ENCODE measurements at regions not wholly inside any gene's neighbourhood (a gene's known extent, or its start where the extent isn't known, plus 50 kb on each side); places are given as distances from the start of the nearest gene placed in this dataset.

DNA sequence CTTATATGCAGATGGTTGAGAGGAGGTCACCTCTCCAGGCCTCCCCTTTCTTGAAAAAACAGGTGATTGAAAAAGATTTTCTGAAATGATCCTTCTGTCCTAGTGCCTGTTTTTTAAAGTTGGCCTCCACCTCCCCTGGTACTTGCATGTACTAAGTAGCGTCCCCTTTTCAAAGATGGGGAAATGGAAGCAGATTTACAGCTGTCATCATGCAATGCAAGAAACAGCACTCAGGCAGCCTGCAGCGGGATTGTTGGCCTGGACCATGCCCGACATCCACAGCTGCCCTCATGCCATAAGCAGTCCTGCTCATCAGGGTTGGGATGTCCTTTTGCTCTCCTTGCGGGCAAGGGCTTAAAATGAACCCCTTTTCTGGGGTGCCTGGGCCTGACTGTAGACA, 127.2 kb upstream of the MGMT start:
- in situ Hi-C loops (cut with MboI; ENCODE audit: low sequenced_read_pairs), result no loop called here

DNA sequence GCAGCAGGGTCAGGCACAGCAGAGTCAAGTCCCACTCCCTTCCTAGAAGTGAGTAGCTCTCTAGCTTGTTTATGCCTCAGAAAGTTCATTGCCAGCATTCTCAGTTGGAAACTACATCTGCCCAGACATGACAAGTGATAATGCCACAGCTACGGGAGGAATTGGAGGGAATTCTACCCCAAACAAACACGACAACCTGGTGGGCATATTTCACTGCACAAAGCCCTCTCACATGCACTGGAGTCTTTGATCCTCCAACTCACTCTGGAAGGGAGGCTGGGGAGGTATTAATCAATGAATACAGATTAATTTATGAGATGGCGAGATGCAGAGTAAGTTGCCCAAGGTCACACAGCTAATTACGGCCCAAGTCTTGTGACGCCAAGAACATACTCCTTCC, 126.0 kb upstream of the MGMT start:
- in situ Hi-C loops (cut with MboI; ENCODE audit: low sequenced_read_pairs), result no loop called here

GRCh38 chr10:129342385-129342784, 124.7 kb upstream of the MGMT start:
- in situ Hi-C loops (cut with MboI; ENCODE audit: low sequenced_read_pairs), result no loop called here

- in situ Hi-C loops (cut with MboI; ENCODE audit: low sequenced_read_pairs), result no loop called here
These were observed 123.9 kb upstream of the MGMT start for GRCh38 chr10:129343141-129343540.

DNA sequence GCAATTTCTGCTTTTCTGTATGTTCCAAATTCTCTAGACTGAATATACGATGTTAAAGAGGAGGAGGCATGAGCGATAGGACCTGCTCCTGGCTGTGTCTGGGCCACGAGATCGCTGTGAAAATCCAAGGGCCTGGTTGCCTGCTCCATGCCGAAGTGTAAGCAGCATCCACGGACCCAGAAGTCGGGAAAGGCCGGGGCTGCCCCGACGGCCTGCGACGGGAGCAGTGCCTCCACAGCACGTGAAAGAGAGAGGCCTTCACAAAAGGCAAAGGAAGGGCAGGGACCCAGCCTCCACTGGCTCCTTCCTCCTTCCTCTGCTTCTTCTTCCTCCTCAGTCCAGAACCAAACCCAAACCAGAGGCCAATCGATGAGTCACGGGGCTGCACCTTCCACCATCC, 122.9 kb upstream of the MGMT start:
- in situ Hi-C loops (cut with MboI; ENCODE audit: low sequenced_read_pairs), result no loop called here

- in situ Hi-C loops (cut with MboI; ENCODE audit: low sequenced_read_pairs), result no loop called here
These were observed 122.2 kb upstream of the MGMT start for GRCh38 chr10:129344731-129345355.

- in situ Hi-C loops (cut with MboI; ENCODE audit: low sequenced_read_pairs), result no loop called here
These were observed 121.3 kb upstream of the MGMT start for GRCh38 chr10:129345763-129346162.

GRCh38 chr10:129350690-129351089, 116.4 kb upstream of the MGMT start:
- in situ Hi-C loops (cut with MboI; ENCODE audit: low sequenced_read_pairs), result no loop called here

GRCh38 chr10:129353101-129353500, 113.9 kb upstream of the MGMT start:
- in situ Hi-C loops (cut with MboI; ENCODE audit: low sequenced_read_pairs), result no loop called here

- in situ Hi-C loops (cut with MboI; ENCODE audit: low sequenced_read_pairs), result no loop called here
These were observed 107.0 kb upstream of the MGMT start for GRCh38 chr10:129360046-129360445.

DNA sequence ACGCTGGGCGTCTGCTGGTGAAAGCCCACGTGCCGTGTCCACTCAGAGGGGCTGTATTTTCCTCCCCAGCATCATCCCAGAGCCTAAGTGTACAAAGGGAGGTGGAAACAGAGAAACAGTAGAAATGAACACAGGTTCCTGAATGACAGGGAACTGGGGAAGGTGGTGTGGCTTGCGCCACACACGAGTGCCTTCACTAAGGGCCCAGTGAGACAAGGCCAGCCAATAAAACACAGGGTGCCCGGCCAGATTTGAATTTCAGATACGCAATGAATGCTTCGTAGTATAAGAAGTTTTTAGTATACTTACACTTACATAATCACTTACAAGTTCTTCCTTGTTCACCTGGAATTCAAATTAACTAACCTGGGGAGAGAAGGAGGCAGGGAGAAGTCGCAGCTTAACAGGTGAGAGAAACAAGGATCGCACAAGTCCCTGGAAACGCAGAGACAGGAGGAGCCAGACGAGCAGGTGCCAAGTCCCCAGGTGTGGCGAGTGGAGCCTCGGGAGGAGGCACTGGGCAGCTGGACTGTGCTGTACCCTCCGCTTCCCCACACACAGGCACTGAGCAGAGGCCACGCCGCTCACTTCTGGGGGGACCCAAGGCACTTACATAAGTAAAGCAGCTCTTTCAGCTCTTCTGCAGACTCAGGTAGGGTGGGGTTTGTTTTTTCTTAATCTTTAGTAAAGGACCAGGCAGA, 105.2 kb upstream of the MGMT start:
- in situ Hi-C loops (cut with MboI; ENCODE audit: low sequenced_read_pairs), result no loop called here

DNA sequence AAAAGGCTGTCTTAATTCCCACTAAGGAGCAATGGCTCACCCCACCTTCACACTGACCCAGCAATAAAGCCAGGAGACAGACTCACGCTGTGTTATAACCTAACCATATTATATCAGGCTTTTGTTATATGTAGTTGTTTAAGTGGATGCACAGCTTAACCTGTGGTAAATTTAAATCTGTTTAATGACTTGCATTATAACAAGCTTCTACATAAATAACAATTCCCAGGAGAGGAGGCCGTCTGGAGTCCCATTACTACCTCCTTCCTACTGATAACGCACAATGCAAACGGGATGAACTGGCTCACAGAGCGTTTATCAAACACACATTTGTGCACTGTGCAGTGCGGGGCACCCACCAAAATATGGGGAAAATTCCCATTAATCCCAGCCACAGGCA, 102.1 kb upstream of the MGMT start:
- in situ Hi-C loops (cut with MboI; ENCODE audit: low sequenced_read_pairs), result no loop called here

GRCh38 chr10:129365767-129366402, 101.2 kb upstream of the MGMT start:
- in situ Hi-C loops (cut with MboI; ENCODE audit: low sequenced_read_pairs), result no loop called here

DNA sequence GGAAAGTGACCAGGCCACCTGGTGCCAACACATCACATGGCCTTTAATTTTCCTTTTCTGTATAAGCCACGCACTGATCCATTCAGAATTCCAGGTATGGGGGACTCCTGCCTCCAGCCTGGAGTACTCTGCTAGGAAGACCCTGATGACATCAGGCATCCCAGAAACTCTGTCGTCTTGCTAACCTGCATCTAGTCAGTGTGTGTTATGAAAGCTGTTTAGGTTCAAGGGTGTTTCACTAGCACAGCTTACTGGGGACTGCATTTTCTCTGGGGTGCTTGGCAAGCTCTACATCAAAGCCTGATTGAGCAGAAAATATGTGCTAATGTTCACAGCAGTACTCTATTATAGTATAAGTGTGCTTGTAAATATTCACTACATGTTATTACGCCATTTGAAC, 100.6 kb upstream of the MGMT start:
- in situ Hi-C loops (cut with MboI; ENCODE audit: low sequenced_read_pairs), result no loop called here

GRCh38 chr10:129369566-129369965, 97.5 kb upstream of the MGMT start:
- in situ Hi-C loops (cut with MboI; ENCODE audit: low sequenced_read_pairs), result no loop called here

GRCh38 chr10:129371541-129371940, 95.5 kb upstream of the MGMT start:
- in situ Hi-C loops (cut with MboI; ENCODE audit: low sequenced_read_pairs), result no loop called here

DNA sequence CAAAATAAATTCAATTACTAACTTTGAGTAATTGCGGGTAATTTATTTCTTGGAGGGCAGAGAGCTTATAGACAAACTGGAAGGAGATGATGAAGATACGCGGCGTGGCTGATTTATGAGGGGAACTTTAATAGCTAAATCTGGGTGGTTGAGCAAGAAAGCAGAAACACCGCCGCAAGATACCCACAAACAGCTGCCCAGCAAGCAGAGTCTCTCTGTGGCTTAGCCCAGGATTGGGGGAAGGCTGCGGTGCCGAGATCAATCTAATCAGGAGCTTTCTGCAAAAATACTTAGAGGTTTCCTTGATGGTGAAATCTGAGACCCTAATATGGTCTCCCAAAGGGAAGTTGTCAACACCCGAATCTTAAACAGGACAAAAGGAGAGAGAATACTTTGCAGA, 94.9 kb upstream of the MGMT start:
- in situ Hi-C loops (cut with MboI; ENCODE audit: low sequenced_read_pairs), result no loop called here

DNA sequence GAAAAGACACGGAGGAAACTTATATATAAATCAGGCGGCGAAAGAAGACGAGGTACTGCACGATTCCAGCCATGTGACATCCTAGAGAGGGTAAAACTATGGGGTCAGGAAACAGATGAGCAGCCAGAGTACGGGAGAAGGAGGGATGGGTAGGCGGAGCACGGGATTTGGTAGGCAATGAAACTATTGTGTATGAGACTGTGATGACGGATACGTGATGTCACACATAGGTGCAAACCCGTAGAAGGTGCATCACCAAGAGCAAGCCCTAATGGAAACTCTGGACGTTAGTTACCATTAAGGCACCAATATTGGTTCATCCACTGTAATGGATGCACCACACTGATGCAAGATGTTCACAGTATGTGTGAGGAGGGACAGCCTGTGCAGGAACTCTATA, 93.8 kb upstream of the MGMT start:
- in situ Hi-C loops (cut with MboI; ENCODE audit: low sequenced_read_pairs), result no loop called here

GRCh38 chr10:129373718-129374117, 93.3 kb upstream of the MGMT start:
- in situ Hi-C loops (cut with MboI; ENCODE audit: low sequenced_read_pairs), result no loop called here

DNA sequence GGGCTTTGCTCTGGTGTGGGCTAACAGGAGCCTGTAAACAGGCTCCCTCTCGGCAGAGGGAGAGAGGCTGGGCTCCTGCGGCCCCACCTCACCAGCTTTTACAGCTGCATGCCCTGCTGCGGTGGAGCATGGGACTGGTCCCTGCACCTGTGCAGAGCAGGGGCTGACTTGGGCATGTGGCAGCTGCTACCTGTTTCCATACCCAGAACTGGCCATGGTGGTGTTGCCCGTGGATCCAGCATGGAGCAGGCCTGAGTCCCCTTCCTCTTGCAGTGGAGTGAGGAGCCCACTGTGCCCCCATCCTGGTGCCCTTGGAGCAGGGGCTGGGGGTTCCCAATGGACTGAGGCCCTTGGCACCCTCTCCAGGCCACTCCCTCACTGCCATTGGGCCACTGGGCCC, 91.9 kb upstream of the MGMT start:
- in situ Hi-C loops (cut with MboI; ENCODE audit: low sequenced_read_pairs), result no loop called here

DNA sequence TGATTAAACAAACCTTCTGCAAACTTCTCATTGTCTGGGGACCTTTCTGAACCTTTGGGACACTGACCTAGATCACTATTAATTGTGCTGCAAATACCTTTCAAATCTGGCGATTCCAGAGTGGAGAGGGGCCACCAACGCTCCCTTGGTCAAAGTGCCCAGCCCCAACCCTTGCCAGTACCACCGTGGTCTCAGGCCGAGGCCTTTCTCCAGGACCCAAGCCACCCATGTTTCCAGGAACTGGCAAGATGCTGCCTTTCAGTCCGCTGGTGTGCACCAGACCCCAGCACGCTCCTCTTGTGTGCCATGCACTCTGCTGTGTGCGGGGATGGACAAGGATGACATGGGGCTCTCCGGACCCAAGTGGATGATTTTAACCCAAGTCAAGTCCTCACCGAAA, 91.1 kb upstream of the MGMT start:
- in situ Hi-C loops (cut with MboI; ENCODE audit: low sequenced_read_pairs), result no loop called here

- in situ Hi-C loops (cut with MboI; ENCODE audit: low sequenced_read_pairs), result no loop called here
These were observed 86.8 kb upstream of the MGMT start for GRCh38 chr10:129380279-129380678.
